ENCODE measurements at regions not wholly inside any gene's neighbourhood (a gene's known extent, or its start where the extent isn't known, plus 50 kb on each side); places are given as distances from the start of the nearest gene placed in this dataset.
"Not testable (repeated sequence)": the region's sequence is repeated elsewhere in the genome, so short reads cannot be mapped to it uniquely, and the experiment has no call there.

DNA sequence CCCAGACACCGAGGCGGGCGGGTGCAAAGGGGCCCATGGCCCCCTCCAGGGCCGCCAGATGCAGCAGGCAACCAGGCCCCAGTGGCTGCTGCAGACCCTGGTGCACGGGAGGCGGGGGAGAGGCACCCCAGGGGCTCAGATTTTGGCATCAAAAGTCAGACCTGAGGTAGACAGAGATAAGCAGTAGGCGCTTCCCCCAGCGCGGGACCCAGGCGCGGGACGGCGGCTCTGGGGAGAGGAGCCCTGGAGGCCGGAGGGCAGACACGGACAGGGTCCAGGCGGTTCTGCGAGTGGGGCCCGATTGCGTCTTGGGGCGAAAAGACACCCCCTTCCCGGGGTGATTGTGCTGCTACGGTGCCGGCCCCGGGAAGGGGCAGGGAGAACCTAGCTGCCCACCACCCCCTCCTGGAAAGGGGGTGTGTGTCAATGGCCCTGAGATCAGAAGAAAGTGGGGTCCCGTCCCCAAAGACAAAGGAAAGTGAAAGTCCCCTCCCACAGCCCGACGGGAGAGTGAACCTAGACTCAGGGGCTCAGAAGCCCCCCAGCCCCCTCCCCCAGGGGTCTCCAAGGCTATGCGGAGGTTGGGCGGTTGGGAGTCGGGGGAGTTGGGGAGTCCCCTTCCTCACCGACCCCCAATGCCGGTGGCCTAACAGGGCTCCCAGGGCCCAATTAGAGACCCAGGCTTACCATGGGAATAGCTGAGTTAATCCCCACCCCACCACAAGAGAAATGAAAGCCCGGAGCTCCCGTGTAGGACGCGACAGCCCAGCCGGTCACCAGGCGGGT, 178.5 kb downstream of the SPATA31A1 start:
- TF ChIP-seq, protein P1, sequence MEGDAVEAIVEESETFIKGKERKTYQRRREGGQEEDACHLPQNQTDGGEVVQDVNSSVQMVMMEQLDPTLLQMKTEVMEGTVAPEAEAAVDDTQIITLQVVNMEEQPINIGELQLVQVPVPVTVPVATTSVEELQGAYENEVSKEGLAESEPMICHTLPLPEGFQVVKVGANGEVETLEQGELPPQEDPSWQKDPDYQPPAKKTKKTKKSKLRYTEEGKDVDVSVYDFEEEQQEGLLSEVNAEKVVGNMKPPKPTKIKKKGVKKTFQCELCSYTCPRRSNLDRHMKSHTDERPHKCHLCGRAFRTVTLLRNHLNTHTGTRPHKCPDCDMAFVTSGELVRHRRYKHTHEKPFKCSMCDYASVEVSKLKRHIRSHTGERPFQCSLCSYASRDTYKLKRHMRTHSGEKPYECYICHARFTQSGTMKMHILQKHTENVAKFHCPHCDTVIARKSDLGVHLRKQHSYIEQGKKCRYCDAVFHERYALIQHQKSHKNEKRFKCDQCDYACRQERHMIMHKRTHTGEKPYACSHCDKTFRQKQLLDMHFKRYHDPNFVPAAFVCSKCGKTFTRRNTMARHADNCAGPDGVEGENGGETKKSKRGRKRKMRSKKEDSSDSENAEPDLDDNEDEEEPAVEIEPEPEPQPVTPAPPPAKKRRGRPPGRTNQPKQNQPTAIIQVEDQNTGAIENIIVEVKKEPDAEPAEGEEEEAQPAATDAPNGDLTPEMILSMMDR (IDR thresholded peaks at IDR 0.05; ENCODE audit: borderline replicate concordance, extremely low read depth, low read length, poor library complexity, severe bottlenecking) = not testable (repeated sequence)
- TF ChIP-seq EZH2 (IDR thresholded peaks at IDR 0.05; ENCODE audit: borderline replicate concordance, low read depth, low read length, severe bottlenecking) = not testable (repeated sequence)

Measured in DND-41 (cell line).